Esophagus (tissue), 2 donors: ENCODE measurements at regions not wholly inside any gene's neighbourhood (a gene's known extent, or its start where the extent isn't known, plus 50 kb on each side); places are given as distances from the start of the nearest gene placed in this dataset.

ENCODE experiments used
- H3K27ac ChIP-seq, 2 donors: one replicate each; pipeline ENCODE4 v1.5.1; 2013; ENCODE audit warnings: low read depth in 2 of 2, mild to moderate bottlenecking in 2 of 2, inconsistent platforms in 1 of 2, low read length in 1 of 2, moderate library complexity in 1 of 2
- H3K27me3 ChIP-seq, 2 donors: one replicate each; pipeline ENCODE4 v1.6.1; 2013; ENCODE audit warnings: low read length in 2 of 2, control low read depth in 1 of 2, mild to moderate bottlenecking in 1 of 2; ENCODE audit not compliant: insufficient read depth in 2 of 2, control insufficient read depth in 1 of 2
- H3K36me3 ChIP-seq, 2 donors: one replicate each; pipeline ENCODE4 v1.6.1; 2013; ENCODE audit warnings: low read length in 1 of 2; ENCODE audit not compliant: control insufficient read depth in 2 of 2, insufficient read depth in 2 of 2
- H3K4me1 ChIP-seq, 2 donors: one replicate each; pipeline ENCODE4 v1.6.1; 2013; ENCODE audit warnings: low read length in 1 of 2; ENCODE audit not compliant: control insufficient read depth in 2 of 2, insufficient read depth in 2 of 2
- H3K4me3 ChIP-seq, 2 donors: one replicate each; pipeline ENCODE4 v1.5.1; 2013; ENCODE audit warnings: low read length in 2 of 2, mild to moderate bottlenecking in 2 of 2, low read depth in 1 of 2, moderate library complexity in 1 of 2
- H3K9me3 ChIP-seq, 2 donors: one replicate each; pipeline ENCODE4 v1.6.1; 2013; ENCODE audit warnings: mild to moderate bottlenecking in 2 of 2, low read depth in 1 of 2, low read length in 1 of 2, moderate library complexity in 1 of 2; ENCODE audit not compliant: control insufficient read depth in 2 of 2, insufficient read depth in 1 of 2
- WGBS, 2 donors: extraction: QIAGEN DNeasy Blood & Tissue Kit; methylation state at CpG; one replicate each; pipeline ENCODE4 v1.1.7; 2013; 5-methylcytosine and 5-hydroxymethylcytosine counted together
- donor health status: healthy with polysubstance abuse.
- donor health status: Bipolar disorder and iron deficiency.

- no peak overlapping the region for H3K4me3 ChIP-seq
Observed at GRCh38 chr9:4933177-4933576, 51.9 kb upstream of the JAK2 start.

DNA sequence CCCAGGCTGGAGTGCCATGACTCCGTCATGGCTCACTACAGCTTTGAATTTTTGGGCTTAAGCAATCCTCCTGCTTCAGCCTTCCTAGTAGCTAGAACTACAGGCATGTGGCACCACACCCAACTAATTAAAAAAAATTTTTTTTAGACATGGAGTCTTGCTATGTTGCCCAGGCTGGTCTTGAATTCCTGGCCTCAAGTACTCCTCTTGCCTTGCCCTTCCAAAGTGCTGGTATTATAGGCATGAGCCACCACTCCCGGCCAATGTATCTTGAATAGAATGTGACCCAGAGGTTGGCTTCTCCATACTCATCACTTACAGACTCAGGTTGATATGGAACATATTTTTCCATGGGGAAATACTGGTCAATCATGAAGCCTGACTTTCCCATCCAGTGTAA is 51.2 kb upstream of the JAK2 start:
- H3K36me3 ChIP-seq: no peaks in the 10 kb centered on the region
- H3K27me3 ChIP-seq: no peaks in the 10 kb centered on the region
- no peak overlapping the region for H3K4me3 ChIP-seq
- H3K4me1 ChIP-seq: peaks cover 4 to 5% of the 10 kb centered on the region in 2 donors
- WGBS, 2 donors: 82 to 89% methylated on average over 2 of the region's 2 CpGs
- H3K27ac ChIP-seq: peak overlapping the region; percentile 62 to 73
- no peaks in the 10 kb centered on the region for H3K9me3 ChIP-seq

More at GRCh38 chr9:4933177-4933576, 51.9 kb upstream of the JAK2 start:
- H3K4me1 ChIP-seq: peaks cover 4 to 5% of the 10 kb centered on the region in 2 donors
- no peaks in the 10 kb centered on the region for H3K36me3 ChIP-seq
- no peaks in the 10 kb centered on the region for H3K9me3 ChIP-seq
- peak overlapping the region; percentile 62 to 73 for H3K27ac ChIP-seq
- WGBS, 2 donors: 45 to 58% methylated on average over 4 of the region's 4 CpGs
- no peaks in the 10 kb centered on the region for H3K27me3 ChIP-seq

DNA sequence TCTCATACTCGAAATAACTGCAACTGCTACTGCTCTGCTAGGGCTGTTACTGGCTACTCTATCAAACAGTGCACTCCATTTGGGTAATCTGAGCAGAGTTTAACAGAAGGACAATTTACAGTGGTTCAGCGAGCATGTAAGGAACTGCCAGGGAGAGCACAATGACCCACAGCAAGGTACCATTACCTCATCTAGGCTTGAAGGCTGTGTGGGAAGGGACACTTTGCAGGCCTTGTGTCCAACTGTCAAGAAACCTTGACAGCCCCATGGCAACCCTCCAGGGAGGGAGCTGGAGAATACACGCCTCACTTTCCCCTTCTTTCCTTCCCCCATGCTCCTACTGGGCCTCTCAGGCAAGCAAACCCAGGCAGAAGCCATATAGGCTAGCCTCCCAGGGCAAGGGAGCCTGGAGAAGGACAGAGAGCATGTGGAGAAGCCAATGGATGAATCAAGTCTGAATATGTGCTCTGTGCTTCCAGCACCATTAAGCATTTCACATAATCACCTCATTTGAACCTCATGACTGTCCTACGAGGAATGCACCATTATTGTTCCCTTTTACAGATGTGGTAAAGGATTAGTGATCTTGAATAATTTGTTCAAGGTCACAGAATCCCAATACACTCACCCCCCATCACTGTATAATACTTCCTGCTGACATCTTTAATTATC is 49.9 kb upstream of the JAK2 start:
- WGBS, 2 donors: 78 to 84% methylated on average over 4 of the region's 4 CpGs
- H3K27ac ChIP-seq: peak overlapping the region in 1 of 2 donors; percentile 81
- H3K4me1 ChIP-seq: peaks cover 4 to 5% of the 10 kb centered on the region in 2 donors
- H3K9me3 ChIP-seq: no peaks in the 10 kb centered on the region
- H3K4me3 ChIP-seq: no peak overlapping the region
- H3K27me3 ChIP-seq: no peaks in the 10 kb centered on the region
- H3K36me3 ChIP-seq: no peaks in the 10 kb centered on the region
